Loucy (cell line): ENCODE measurements at regions not wholly inside any gene's neighbourhood (a gene's known extent, or its start where the extent isn't known, plus 50 kb on each side); places are given as distances from the start of the nearest gene placed in this dataset.
"Not testable (repeated sequence)": the region's sequence is repeated elsewhere in the genome, so short reads cannot be mapped to it uniquely, and the experiment has no call there.

ENCODE experiments used
- H2AFZ ChIP-seq: fragments of 200-600 bp; sonication (generic); 2 replicates; pipeline ENCODE4 v1.6.0; 2016; ENCODE audit warnings: antibody characterized with exemption, mild to moderate bottlenecking, low read length, moderate library complexity
- H3F3A ChIP-seq: fragments of 200-600 bp; 2 replicates; pipeline ENCODE4 v1.6.0; 2016; ENCODE audit warnings: antibody characterized with exemption, low read depth, mild to moderate bottlenecking
- H3K27me3 ChIP-seq: fragments of 200-600 bp; sonication (generic); 2 replicates; pipeline ENCODE4 v1.6.1; 2014; ENCODE audit warnings: low read length, mild to moderate bottlenecking; ENCODE audit not compliant: insufficient read depth, poor library complexity, severe bottlenecking
- H3K36me3 ChIP-seq: fragments of 200-600 bp; sonication (generic); 2 replicates; pipeline ENCODE4 v1.6.1; 2016; ENCODE audit warnings: low read length; ENCODE audit not compliant: insufficient read depth
- H3K4me1 ChIP-seq: fragments of 200-600 bp; sonication (generic); 2 replicates; pipeline ENCODE4 v1.5.1; 2014; ENCODE audit warnings: low read length, mild to moderate bottlenecking; ENCODE audit not compliant: insufficient read depth, poor library complexity, severe bottlenecking
- H3K4me2 ChIP-seq: fragments of 200-600 bp; sonication (generic); 2 replicates; pipeline ENCODE4 v1.6.0; 2014; ENCODE audit warnings: antibody characterized with exemption, low read length, low read depth, mild to moderate bottlenecking; ENCODE audit not compliant: poor library complexity, severe bottlenecking
- H3K4me3 ChIP-seq: fragments of 200-600 bp; sonication (generic); 2 replicates; pipeline ENCODE4 v1.5.1; 2014; ENCODE audit warnings: low read length, mild to moderate bottlenecking, mixed read lengths; ENCODE audit not compliant: poor library complexity, severe bottlenecking
- H3K79me2 ChIP-seq: fragments of 200-600 bp; sonication (generic); 2 replicates; pipeline ENCODE4 v1.6.1; 2014; ENCODE audit warnings: low read length; ENCODE audit not compliant: insufficient read depth
- H3K9ac ChIP-seq: fragments of 200-600 bp; sonication (generic); 2 replicates; pipeline ENCODE4 v1.6.0; 2014; ENCODE audit warnings: mild to moderate bottlenecking, low read depth, low read length, moderate library complexity; ENCODE audit not compliant: poor library complexity, severe bottlenecking
- H3K9me2 ChIP-seq: fragments of 200-600 bp; sonication (generic); replicated peaks from 2 replicates; pipeline ENCODE4 v1.6.1; 2016; ENCODE audit warnings: low read depth, low read length, mixed read lengths
- H3K9me3 ChIP-seq: fragments of 200-600 bp; sonication (generic); 2 replicates; pipeline ENCODE4 v1.6.1; 2014; ENCODE audit warnings: mild to moderate bottlenecking, antibody characterized with exemption, low read length, low read depth; ENCODE audit not compliant: insufficient read depth
- H4K20me1 ChIP-seq: fragments of 200-600 bp; sonication (generic); 2 replicates; pipeline ENCODE4 v1.6.0; 2014; ENCODE audit warnings: antibody characterized with exemption, low read length, mild to moderate bottlenecking; ENCODE audit not compliant: insufficient read depth, poor library complexity, severe bottlenecking
- CTCF ChIP-seq: fragments of 200-600 bp; sonication (generic); conservative IDR thresholded peaks from 2 replicates; pipeline ENCODE4 v1.5.1; 2014; ENCODE audit warnings: mild to moderate bottlenecking, antibody characterized with exemption, low read length
- EZH2phosphoT487 ChIP-seq: fragments of 200-600 bp; IDR thresholded peaks from 2 replicates; pipeline ENCODE4 v1.6.1; 2018; ENCODE audit warnings: antibody characterized with exemption, mild to moderate bottlenecking, moderate library complexity, borderline replicate concordance

GRCh38 chr18:70398076-70398475 lies 109.2 kb downstream of the SOCS6 start:
- H3K36me3 ChIP-seq = no peaks in the 10 kb centered on the region
- TF ChIP-seq CTCF = no peak
- no peak for TF ChIP-seq EZH2phosphoT487

GRCh38 chr18:70397259-70397925 lies 108.5 kb downstream of the SOCS6 start:
- no peaks in the 10 kb centered on the region for H3F3A ChIP-seq
- H3K4me2 ChIP-seq = no peak overlapping the region
- no peak overlapping the region for H2AFZ ChIP-seq
- H3K79me2 ChIP-seq = no peaks in the 10 kb centered on the region
- no peaks in the 10 kb centered on the region for H3K9me2 ChIP-seq
- H3K27me3 ChIP-seq = no peaks in the 10 kb centered on the region
- H4K20me1 ChIP-seq = no peaks in the 10 kb centered on the region
- H3K4me1 ChIP-seq = no peaks in the 10 kb centered on the region
- H3K9me3 ChIP-seq = no peaks in the 10 kb centered on the region
- no peak for TF ChIP-seq CTCF
- TF ChIP-seq EZH2phosphoT487 = no peak
- H3K36me3 ChIP-seq = no peaks in the 10 kb centered on the region
- no peak overlapping the region for H3K4me3 ChIP-seq
- H3K9ac ChIP-seq = no peak overlapping the region

More at GRCh38 chr18:70398076-70398475, 109.2 kb downstream of the SOCS6 start:
- Histone ChIP-seq H3K4me1 (no peaks in the 10 kb centered on the region), H3K27me3 (no peaks in the 10 kb centered on the region), H2AFZ (no peak overlapping the region), H3K9me3 (no peaks in the 10 kb centered on the region), H3K9me2 (no peaks in the 10 kb centered on the region), H4K20me1 (no peaks in the 10 kb centered on the region), H3K9ac (no peak overlapping the region), H3K4me2 (no peak overlapping the region), H3K79me2 (no peaks in the 10 kb centered on the region), H3K4me3 (no peak overlapping the region), H3F3A (no peaks in the 10 kb centered on the region)

GRCh38 chr18:70395771-70396170 lies 106.9 kb downstream of the SOCS6 start:
- H2AFZ ChIP-seq, H3K27me3 ChIP-seq, H3K4me3 ChIP-seq, H3K79me2 ChIP-seq, H3K9ac ChIP-seq, H3K4me2 ChIP-seq, H4K20me1 ChIP-seq, H3K4me1 ChIP-seq, H3K9me2 ChIP-seq, H3F3A ChIP-seq, H3K9me3 ChIP-seq, H3K36me3 ChIP-seq: not testable (repeated sequence)

GRCh38 chr18:70394672-70395071 lies 105.8 kb downstream of the SOCS6 start:
- Histone ChIP-seq H3K9me3 (no peaks in the 10 kb centered on the region), H3K4me3 (no peak overlapping the region), H3K79me2 (no peaks in the 10 kb centered on the region), H3K9me2 (no peaks in the 10 kb centered on the region), H3K9ac (no peak overlapping the region), H3K27me3 (no peaks in the 10 kb centered on the region), H3K36me3 (no peaks in the 10 kb centered on the region), H4K20me1 (no peaks in the 10 kb centered on the region), H3K4me1 (no peaks in the 10 kb centered on the region), H2AFZ (no peak overlapping the region), H3F3A (no peaks in the 10 kb centered on the region), H3K4me2 (no peak overlapping the region)
- TF ChIP-seq CTCF (no peak), EZH2phosphoT487 (no peak)
